ENCODE measurements at regions not wholly inside any gene's neighbourhood (a gene's known extent, or its start where the extent isn't known, plus 50 kb on each side); places are given as distances from the start of the nearest gene placed in this dataset.

GRCh38 chr12:90301561-90302133, 593.0 kb upstream of the ATP2B1 start:
- DNase-seq, result no peak

- DNase-seq, result no peak
These were observed 592.5 kb upstream of the ATP2B1 start for GRCh38 chr12:90301095-90301494.

GRCh38 chr12:90299666-90300065, 591.0 kb upstream of the ATP2B1 start:
- DNase-seq, result no peak

GRCh38 chr12:90299121-90299520, 590.5 kb upstream of the ATP2B1 start:
- no peak for DNase-seq

GRCh38 chr12:90298289-90298948, 589.8 kb upstream of the ATP2B1 start:
- no peak for DNase-seq

GRCh38 chr12:90295858-90296257, 587.2 kb upstream of the ATP2B1 start:
- no peak for DNase-seq

- DNase-seq, result no peak
These were observed 583.5 kb upstream of the ATP2B1 start for GRCh38 chr12:90292183-90292582.

- DNase-seq, result no peak
These were observed 582.6 kb upstream of the ATP2B1 start for GRCh38 chr12:90290980-90291975.

GRCh38 chr12:90287585-90287984, 578.9 kb upstream of the ATP2B1 start:
- DNase-seq, result no peak

- no peak for DNase-seq
These were observed 572.7 kb upstream of the ATP2B1 start for GRCh38 chr12:90281154-90281868.

GRCh38 chr12:90280564-90281058, 572.0 kb upstream of the ATP2B1 start:
- no peak for DNase-seq

- DNase-seq, result no peak
These were observed 571.4 kb upstream of the ATP2B1 start for GRCh38 chr12:90280033-90280432.

- no peak for DNase-seq
These were observed 566.5 kb upstream of the ATP2B1 start for GRCh38 chr12:90275088-90275487.

- DNase-seq, result no peak
These were observed 565.8 kb upstream of the ATP2B1 start for GRCh38 chr12:90274407-90274806.

GRCh38 chr12:90268574-90268973, 559.9 kb upstream of the ATP2B1 start:
- DNase-seq, result no peak

- no peak for DNase-seq
These were observed 553.6 kb upstream of the ATP2B1 start for GRCh38 chr12:90262251-90262650.

GRCh38 chr12:90261283-90261682, 552.6 kb upstream of the ATP2B1 start:
- DNase-seq, result no peak

GRCh38 chr12:90260136-90260535, 551.5 kb upstream of the ATP2B1 start:
- DNase-seq, result no peak

GRCh38 chr12:90257927-90258624, 549.4 kb upstream of the ATP2B1 start:
- no peak for DNase-seq

GRCh38 chr12:90254796-90255195, 546.2 kb upstream of the ATP2B1 start:
- DNase-seq, result no peak

- DNase-seq, result peak; percentile 95
These were observed 545.1 kb upstream of the ATP2B1 start for GRCh38 chr12:90253674-90254181.

- DNase-seq, result no peak
These were observed 544.5 kb upstream of the ATP2B1 start for GRCh38 chr12:90253136-90253535.

Measured in GF-D8 (cell line).